ENCODE measurements at regions not wholly inside any gene's neighbourhood (a gene's known extent, or its start where the extent isn't known, plus 50 kb on each side); places are given as distances from the start of the nearest gene placed in this dataset.

- Histone ChIP-seq H3K36me3 (ENCODE audit: insufficient read depth, low read length) (no peaks in the 10 kb centered on the region), H3K4me3 (ENCODE audit: low read length) (no peak overlapping the region), H3K4me1 (ENCODE audit: insufficient read depth, low read length) (no peaks in the 10 kb centered on the region), H3K27me3 (ENCODE audit: insufficient read depth, low read length, poor library complexity, severe bottlenecking) (no peaks in the 10 kb centered on the region), H3K9me3 (ENCODE audit: low read length) (no peaks in the 10 kb centered on the region), H3K27ac (ENCODE audit: low read depth, low read length) (no peak overlapping the region)
- H3K27me3 Mint-ChIP-seq: peaks cover 15 to 48% of the 10 kb centered on the region in 2 donors
- peaks cover 0 to 5% (median 4%) of the 10 kb centered on the region in 5 donors for H3K9me3 Mint-ChIP-seq
- H3K27ac Mint-ChIP-seq: no peak overlapping the region
- H3K4me1 Mint-ChIP-seq: no peaks in the 10 kb centered on the region
- POLR2A ChIA-PET: no interaction called here
- no peak for DNase-seq
- no peaks in the 10 kb centered on the region for H3K36me3 Mint-ChIP-seq
- CTCF ChIA-PET: no interaction called here
- H3K4me3 Mint-ChIP-seq: no peak overlapping the region
Measured at GRCh38 chr15:101545548-101546505, 56.3 kb upstream of the PCSK6 start.

DNA sequence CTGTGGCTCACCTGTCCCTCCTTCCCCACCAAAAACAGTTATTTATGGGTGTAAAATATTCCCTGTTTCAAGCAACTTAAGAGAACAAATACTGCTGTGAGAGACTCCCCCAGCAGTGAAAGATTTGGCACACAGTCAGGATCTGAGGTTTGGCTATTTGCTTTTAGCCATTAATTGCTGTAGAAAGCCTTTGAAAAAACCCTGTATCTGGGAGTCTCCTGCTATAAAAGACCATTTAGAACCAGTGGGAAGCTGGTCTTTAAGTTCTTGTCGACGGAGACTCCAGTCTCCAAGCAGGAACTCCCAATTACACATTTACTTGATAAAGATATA, 55.1 kb upstream of the PCSK6 start:
- H3K4me3 Mint-ChIP-seq: no peak overlapping the region
- peaks cover 0 to 5% (median 4%) of the 10 kb centered on the region in 5 donors for H3K9me3 Mint-ChIP-seq
- Histone ChIP-seq H3K27me3 (ENCODE audit: insufficient read depth, low read length, poor library complexity, severe bottlenecking) (no peaks in the 10 kb centered on the region), H3K4me3 (ENCODE audit: low read length) (no peak overlapping the region), H3K9me3 (ENCODE audit: low read length) (no peaks in the 10 kb centered on the region), H3K4me1 (ENCODE audit: insufficient read depth, low read length) (no peaks in the 10 kb centered on the region), H3K36me3 (ENCODE audit: insufficient read depth, low read length) (no peaks in the 10 kb centered on the region), H3K27ac (ENCODE audit: low read depth, low read length) (no peak overlapping the region)
- no peaks in the 10 kb centered on the region for H3K4me1 Mint-ChIP-seq
- H3K27me3 Mint-ChIP-seq: peaks cover 15 to 48% of the 10 kb centered on the region in 2 donors
- H3K27ac Mint-ChIP-seq: no peak overlapping the region
- ChIA-PET POLR2A (interaction anchor here (0.6 kb wide), 1 partner anchor 238 kb away, joined by 13 read pairs; no protein-coding TSS in a partner anchor), CTCF (no interaction called here)
- DNase-seq: no peak
- no peaks in the 10 kb centered on the region for H3K36me3 Mint-ChIP-seq

- Mint-ChIP-seq H3K27ac (no peak overlapping the region), H3K36me3 (no peaks in the 10 kb centered on the region), H3K4me3 (no peak overlapping the region), H3K27me3 (peaks cover 15 to 43% of the 10 kb centered on the region in 2 donors), H3K9me3 (peaks cover 0 to 5% (median 4%) of the 10 kb centered on the region in 5 donors), H3K4me1 (no peaks in the 10 kb centered on the region)
- POLR2A ChIA-PET: no interaction called here
- H3K4me3 ChIP-seq (ENCODE audit: low read length): no peak overlapping the region
- H3K9me3 ChIP-seq (ENCODE audit: low read length): no peaks in the 10 kb centered on the region
- no peaks in the 10 kb centered on the region for H3K36me3 ChIP-seq (ENCODE audit: insufficient read depth, low read length)
- no peak overlapping the region for H3K27ac ChIP-seq (ENCODE audit: low read depth, low read length)
- CTCF ChIA-PET: no interaction called here
- DNase-seq: no peak
- H3K27me3 ChIP-seq (ENCODE audit: insufficient read depth, low read length, poor library complexity, severe bottlenecking): no peaks in the 10 kb centered on the region
- H3K4me1 ChIP-seq (ENCODE audit: insufficient read depth, low read length): no peaks in the 10 kb centered on the region
Measured at GRCh38 chr15:101543926-101544612, 54.6 kb upstream of the PCSK6 start.

GRCh38 chr15:101543431-101543830, 53.9 kb upstream of the PCSK6 start:
- no peaks in the 10 kb centered on the region for H3K4me1 Mint-ChIP-seq
- DNase-seq: no peak
- Histone ChIP-seq H3K9me3 (ENCODE audit: low read length) (no peaks in the 10 kb centered on the region), H3K27me3 (ENCODE audit: insufficient read depth, low read length, poor library complexity, severe bottlenecking) (no peaks in the 10 kb centered on the region), H3K36me3 (ENCODE audit: insufficient read depth, low read length) (no peaks in the 10 kb centered on the region), H3K4me3 (ENCODE audit: low read length) (no peak overlapping the region), H3K27ac (ENCODE audit: low read depth, low read length) (no peak overlapping the region), H3K4me1 (ENCODE audit: insufficient read depth, low read length) (no peaks in the 10 kb centered on the region)
- no peak overlapping the region for H3K27ac Mint-ChIP-seq
- peaks cover 15 to 39% of the 10 kb centered on the region in 2 donors for H3K27me3 Mint-ChIP-seq
- H3K9me3 Mint-ChIP-seq: peaks cover 0 to 5% (median 4%) of the 10 kb centered on the region in 5 donors
- no peaks in the 10 kb centered on the region for H3K36me3 Mint-ChIP-seq
- no peak overlapping the region for H3K4me3 Mint-ChIP-seq
- CTCF ChIA-PET: no interaction called here
- POLR2A ChIA-PET: no interaction called here

DNA sequence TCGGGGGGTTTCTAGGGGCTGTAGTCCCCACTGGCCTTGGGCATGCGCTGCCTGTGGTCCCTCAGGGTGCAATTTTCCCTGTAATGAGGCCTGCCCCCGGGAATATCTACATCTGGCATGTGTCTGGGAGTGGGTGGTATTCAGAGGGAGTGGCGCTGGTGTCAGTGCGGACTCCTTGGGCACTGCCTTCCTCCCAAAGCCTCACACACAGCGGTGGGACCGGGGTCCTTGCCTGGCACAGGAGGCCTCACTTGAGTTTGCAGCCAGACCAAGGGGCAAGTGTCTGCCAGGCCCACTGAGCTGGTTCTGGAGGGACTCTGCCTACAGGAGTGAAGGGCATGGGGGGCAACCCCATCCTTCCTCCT, 53.5 kb upstream of the PCSK6 start:
- POLR2A ChIA-PET: no interaction called here
- H3K4me1 ChIP-seq (ENCODE audit: insufficient read depth, low read length): no peaks in the 10 kb centered on the region
- no peak overlapping the region for H3K27ac Mint-ChIP-seq

GRCh38 chr15:101542306-101543025, 53.0 kb upstream of the PCSK6 start:
- Mint-ChIP-seq H3K4me3 (no peak overlapping the region), H3K9me3 (peaks cover 0 to 4% (median 1%) of the 10 kb centered on the region in 5 donors), H3K4me1 (no peaks in the 10 kb centered on the region), H3K27ac (no peak overlapping the region), H3K27me3 (peaks cover 13 to 30% of the 10 kb centered on the region in 2 donors), H3K36me3 (no peaks in the 10 kb centered on the region)
- Histone ChIP-seq H3K36me3 (ENCODE audit: insufficient read depth, low read length) (no peaks in the 10 kb centered on the region), H3K9me3 (ENCODE audit: low read length) (no peaks in the 10 kb centered on the region), H3K4me1 (ENCODE audit: insufficient read depth, low read length) (no peaks in the 10 kb centered on the region), H3K27ac (ENCODE audit: low read depth, low read length) (no peak overlapping the region), H3K27me3 (ENCODE audit: insufficient read depth, low read length, poor library complexity, severe bottlenecking) (no peaks in the 10 kb centered on the region), H3K4me3 (ENCODE audit: low read length) (no peak overlapping the region)
- POLR2A ChIA-PET: no interaction called here
- DNase-seq: peak in 1 of 5 donors; percentile 27
- CTCF ChIA-PET: no interaction called here

More for the DNA sequence above, 53.5 kb upstream of the PCSK6 start:
- no peaks in the 10 kb centered on the region for H3K4me1 Mint-ChIP-seq
- Histone ChIP-seq H3K9me3 (ENCODE audit: low read length) (no peaks in the 10 kb centered on the region), H3K36me3 (ENCODE audit: insufficient read depth, low read length) (no peaks in the 10 kb centered on the region), H3K27ac (ENCODE audit: low read depth, low read length) (no peak overlapping the region), H3K4me3 (ENCODE audit: low read length) (no peak overlapping the region), H3K27me3 (ENCODE audit: insufficient read depth, low read length, poor library complexity, severe bottlenecking) (no peaks in the 10 kb centered on the region)
- peaks cover 0 to 5% (median 2%) of the 10 kb centered on the region in 5 donors for H3K9me3 Mint-ChIP-seq
- no peak for DNase-seq
- CTCF ChIA-PET: no interaction called here
- H3K36me3 Mint-ChIP-seq: no peaks in the 10 kb centered on the region
- no peak overlapping the region for H3K4me3 Mint-ChIP-seq
- H3K27me3 Mint-ChIP-seq: peaks cover 15 to 35% of the 10 kb centered on the region in 2 donors

DNA sequence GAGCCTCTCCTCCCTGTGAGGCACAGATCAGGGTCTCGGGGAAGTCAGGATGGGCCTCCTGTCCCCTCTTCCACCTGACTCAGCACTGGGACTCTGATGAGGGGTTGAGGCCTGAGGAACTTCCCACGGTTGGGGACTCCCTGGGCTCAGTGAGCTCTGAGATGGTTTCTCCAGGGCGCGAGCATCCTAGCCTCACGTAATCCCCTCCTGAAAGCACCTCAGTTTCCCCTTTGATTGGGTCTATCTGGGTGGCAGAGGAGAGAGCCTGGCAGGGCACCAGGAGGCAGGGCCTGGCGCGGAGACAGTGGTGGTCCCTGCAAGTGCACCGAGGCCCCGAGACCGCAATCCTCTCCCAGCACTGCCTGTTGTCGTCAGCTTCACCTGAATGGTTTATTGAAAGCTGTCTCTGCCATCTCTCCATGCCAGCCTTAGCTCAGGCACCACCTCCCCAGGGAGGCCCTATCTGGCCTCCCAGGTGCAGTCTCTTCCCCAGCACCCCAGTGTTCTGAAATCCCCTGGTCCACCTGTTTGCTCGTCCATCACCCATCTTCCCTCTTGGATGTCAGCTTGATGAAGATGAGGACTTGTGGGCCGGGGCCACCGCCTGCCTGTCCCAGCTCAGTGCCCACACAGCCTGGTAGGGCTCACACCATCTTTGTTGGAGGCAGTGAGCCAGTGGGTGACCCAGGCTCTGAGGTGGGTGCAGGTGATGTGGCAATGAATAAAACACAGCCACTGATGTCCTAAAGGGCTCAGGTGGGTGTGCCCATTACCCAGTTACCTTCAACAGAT, 52.2 kb upstream of the PCSK6 start:
- H3K27ac ChIP-seq (ENCODE audit: low read depth, low read length): no peak overlapping the region
- Mint-ChIP-seq H3K36me3 (no peaks in the 10 kb centered on the region), H3K27ac (no peak overlapping the region), H3K4me3 (no peak overlapping the region), H3K4me1 (no peaks in the 10 kb centered on the region), H3K9me3 (no peaks in the 10 kb centered on the region), H3K27me3 (peaks cover 13 to 28% of the 10 kb centered on the region in 2 donors)
- CTCF ChIA-PET: no interaction called here
- H3K9me3 ChIP-seq (ENCODE audit: low read length): no peaks in the 10 kb centered on the region
- POLR2A ChIA-PET: no interaction called here
- no peak for DNase-seq
- H3K36me3 ChIP-seq (ENCODE audit: insufficient read depth, low read length): no peaks in the 10 kb centered on the region
- no peaks in the 10 kb centered on the region for H3K4me1 ChIP-seq (ENCODE audit: insufficient read depth, low read length)
- no peaks in the 10 kb centered on the region for H3K27me3 ChIP-seq (ENCODE audit: insufficient read depth, low read length, poor library complexity, severe bottlenecking)
- no peak overlapping the region for H3K4me3 ChIP-seq (ENCODE audit: low read length)
